NCI-H2107 treated with DMSO at 0.1 percent for 48 hours (cell line): ENCODE measurements at regions not wholly inside any gene's neighbourhood (a gene's known extent, or its start where the extent isn't known, plus 50 kb on each side); places are given as distances from the start of the nearest gene placed in this dataset.
"Not testable (repeated sequence)": the region's sequence is repeated elsewhere in the genome, so short reads cannot be mapped to it uniquely, and the experiment has no call there.

Source experiments
- DNase-seq: peaks from one replicate; lab custom pipeline; 2025; ENCODE audit not compliant: unreplicated experiment; lab: John Stamatoyannopoulos, UW

DNA sequence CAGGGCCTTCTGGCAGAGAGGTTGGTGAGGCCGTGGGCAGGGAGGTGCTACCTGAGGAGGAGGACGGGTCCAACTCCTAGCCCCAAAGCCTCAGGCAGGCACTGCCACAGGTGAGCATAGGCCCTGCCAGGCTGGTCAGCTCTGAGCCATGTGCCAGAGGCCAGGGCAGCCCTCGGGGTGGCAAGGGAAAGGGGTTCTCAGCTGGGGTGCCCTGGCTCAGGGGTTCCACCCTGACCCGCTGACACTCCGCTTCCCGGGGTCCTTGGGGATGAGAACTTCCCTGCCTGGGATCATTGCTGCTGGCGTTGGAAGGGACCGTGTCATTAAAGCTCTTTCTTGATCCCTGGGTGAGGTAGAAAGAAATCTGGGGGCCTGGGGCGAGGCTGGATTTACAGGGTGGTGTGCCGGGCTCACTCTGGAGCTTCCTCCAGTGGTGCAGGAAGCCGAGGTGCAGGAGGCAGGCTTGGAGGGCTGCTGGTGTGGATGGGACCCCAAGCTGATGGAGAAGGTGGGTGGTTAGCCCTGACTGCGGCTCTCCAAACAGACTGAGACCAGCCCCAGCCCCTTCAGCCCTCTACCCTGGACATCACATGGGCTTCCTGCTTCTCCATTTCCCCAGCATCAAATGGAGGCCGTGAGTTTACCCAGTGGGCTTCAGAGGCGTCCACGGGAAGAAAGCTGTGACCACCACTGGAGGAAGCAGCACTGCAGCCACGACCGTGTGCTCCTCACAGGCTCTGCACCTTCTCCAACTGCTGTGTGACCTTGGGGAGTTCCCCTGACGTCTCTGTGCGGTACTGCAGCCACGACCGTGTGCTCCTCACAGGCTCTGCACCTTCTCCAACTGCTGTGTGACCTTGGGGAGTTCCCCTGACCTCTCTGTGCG lies 295.2 kb downstream of the NDUFA10 start:
- DNase-seq, result no peak

- DNase-seq, result no peak
Measured at GRCh38 chr2:239729151-239729550, 296.0 kb downstream of the NDUFA10 start.

DNA sequence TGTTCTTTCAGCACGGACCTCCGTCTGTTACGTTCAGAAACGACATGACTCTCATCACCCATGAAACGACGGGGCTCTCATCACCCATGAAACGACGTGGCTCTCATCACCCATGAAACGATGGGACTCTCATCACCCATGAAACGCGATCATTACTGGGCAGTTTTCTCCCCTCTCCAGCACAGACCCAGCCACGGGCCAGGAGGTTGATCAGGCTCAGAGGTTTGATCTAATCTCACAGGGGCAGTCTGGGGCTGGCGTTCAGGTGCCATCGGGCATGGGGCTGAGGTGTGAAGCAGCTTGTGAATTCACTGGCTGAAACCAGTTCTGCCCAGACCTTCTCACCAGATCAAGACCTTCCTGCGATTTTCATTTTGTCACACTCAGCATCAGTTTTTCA lies 296.4 kb downstream of the NDUFA10 start:
- no peak for DNase-seq

DNA sequence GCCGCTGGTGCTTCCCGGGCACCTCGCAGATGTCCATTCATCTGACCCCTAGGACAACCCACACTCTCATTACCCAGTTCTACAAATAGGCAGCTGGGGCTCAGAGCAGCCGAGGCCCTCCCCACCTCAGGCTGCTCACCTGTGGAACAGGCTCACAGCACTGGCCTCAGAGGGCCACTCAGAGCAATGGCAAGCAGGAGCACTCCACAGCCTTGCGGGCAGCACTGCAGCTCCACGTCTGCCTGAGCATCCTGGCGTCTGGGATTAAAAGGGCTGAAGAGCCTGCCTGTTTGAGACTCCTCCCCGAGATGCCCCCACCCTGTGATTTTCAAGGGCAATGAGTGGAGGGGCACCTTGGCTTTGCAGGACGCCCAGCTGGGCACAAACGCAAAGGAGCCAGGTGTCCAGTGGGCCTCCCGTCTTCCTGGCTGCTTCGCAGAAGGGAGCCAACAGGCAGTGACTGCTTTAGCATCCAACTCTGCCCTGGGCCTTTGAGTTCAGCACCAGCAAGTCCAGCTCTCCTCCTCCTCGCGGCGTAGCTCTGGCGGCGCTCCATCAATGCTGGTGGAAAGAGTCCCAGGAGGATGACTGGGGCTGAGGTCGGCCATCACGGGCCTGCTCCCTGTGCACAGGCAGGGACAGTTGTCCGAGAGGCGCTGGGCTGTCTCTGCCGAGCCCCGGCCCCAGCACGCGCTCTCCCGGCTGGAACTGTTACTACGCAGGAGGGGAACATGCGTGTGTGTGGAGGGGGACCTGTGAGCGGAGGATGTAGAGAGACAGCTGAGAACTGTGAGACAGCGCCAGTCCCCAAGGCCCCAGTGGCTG lies 297.2 kb downstream of the NDUFA10 start:
- no peak for DNase-seq

- no peak for DNase-seq
Measured at GRCh38 chr2:239727182-239727775, 297.9 kb downstream of the NDUFA10 start.

DNA sequence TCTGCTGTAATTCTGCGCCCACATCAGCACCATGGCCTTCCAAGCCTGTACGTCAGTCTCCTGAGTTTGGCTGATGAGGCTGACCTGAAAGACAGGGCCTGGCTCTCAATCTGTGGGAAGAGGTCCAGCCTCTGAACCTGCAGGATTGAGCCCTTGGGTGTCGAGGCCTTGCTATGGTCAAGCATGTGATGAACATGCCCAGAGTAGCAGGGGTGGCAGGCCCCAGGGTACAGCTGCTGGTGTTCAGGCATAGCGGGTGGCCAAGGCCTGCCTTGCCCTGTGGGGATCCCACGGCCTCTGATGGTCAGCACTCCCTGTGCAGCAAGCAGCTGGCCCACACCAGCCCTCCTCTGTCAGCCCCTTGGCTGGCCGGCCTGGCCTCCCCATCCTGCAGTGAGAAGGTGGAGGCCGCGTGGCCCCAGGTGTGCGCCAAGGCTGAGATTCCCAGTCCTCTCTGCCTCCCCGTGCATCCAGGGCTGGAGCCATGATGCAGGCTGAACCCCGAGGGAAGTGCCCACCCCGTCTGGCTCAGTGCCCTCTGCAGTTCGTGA lies 298.4 kb downstream of the NDUFA10 start:
- DNase-seq, result no peak

GRCh38 chr2:239726091-239726591 lies 299.0 kb downstream of the NDUFA10 start:
- DNase-seq, result no peak

- no peak for DNase-seq
Measured at GRCh38 chr2:239725551-239725890, 299.6 kb downstream of the NDUFA10 start.

GRCh38 chr2:239724851-239725550 lies 300.1 kb downstream of the NDUFA10 start:
- no peak for DNase-seq

DNA sequence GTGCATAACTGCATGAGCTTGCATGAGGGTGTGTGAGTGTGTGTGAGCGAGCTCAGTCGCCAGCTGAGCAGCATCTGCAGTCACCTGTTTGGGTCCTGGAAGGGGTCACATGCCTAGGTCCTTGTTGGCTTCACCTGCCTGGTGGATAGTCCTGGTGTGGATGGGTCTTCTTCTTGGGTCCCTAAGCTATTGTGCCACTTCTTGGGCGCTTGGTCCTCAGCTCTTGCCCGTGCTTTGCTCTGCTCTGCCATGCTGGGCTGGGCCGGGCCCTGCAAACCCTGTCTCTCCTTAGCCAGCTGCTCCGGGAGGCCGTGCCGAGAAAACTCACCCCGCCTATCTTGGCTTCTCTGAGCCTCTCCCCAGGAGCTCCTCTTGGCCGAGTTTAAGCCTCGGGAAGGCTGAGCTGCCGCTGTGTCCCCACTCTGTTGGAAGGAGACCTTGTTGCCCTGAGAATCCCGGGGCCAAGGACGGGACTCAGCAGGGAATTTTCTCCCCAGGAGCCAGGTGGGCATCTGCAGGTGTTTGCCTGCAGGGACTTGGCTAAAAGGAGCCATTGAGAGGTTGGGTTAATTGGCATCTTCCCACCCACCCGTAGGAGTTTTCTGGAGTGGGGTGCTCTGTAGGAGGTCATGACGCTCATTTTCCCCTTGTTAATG lies 300.8 kb downstream of the NDUFA10 start:
- DNase-seq, result no peak

DNA sequence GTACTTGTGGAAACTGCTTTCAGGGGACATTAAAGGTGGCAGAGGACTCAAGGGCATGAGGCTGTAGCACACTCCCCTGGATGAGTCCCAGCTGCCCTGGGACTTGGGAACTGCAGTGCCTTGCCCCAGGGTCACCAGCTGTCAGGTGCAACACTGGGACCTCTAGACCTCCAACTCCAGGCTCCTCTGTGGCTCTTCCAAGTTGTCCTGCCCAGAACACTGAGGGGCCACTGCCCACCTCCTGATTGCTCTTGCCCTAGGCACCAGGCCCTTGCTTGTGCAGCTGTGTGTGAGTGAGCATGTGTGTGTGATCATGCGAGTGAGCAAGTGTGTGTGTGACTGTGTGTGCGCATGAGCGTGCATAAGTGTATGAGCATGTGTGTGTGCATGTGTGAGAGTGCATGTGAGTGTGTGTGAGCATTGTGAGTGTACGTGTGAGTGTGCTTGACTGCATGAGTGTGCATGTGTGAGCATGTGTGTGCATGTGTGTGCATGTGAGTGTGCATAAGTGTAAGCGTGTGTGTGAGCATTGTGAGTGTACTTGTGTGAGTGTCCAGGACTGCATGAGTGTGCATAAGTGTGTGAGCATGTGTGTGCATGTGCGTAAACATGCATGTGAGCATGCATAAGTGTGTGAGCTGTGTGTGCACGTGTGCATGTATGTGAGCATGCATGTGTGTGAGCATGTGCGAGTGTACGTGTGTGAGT lies 301.5 kb downstream of the NDUFA10 start:
- DNase-seq, result no peak

DNA sequence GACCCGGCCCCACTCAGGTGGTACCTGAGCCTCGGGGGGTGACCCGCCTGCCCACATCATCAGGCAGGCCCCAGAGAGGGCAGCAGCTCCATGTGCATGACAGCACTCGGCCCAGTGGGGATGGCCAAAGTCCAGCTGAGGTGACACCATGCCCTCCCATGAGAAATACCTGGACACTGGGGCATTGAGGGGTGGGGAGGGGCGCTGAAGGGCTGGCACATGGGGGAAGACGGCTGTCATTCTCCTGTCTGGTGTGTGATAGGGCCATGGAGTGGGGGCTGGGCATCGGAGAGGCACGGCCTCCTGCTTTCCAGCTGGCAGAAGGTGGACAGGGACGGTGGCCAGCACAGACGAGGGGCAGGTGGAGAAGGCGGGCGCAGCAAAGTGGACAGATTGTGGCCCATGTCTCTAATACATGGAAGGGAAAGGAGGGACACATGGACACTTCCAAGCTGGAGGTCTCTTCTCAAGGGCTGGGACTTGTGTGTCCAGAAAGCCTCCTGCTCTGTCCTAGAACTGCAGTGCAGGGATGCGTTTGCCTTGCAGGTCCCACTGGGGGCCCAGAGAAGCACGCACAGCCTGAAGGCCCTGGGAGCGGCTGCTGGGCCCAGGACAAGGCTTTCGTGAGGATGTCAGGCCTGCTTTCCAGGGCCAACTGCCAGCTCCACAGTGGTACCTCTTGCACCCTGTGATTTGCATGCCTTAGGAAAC lies 302.2 kb downstream of the NDUFA10 start:
- no peak for DNase-seq

- DNase-seq, result no peak
Measured at GRCh38 chr2:239721991-239722759, 303.0 kb downstream of the NDUFA10 start.

DNA sequence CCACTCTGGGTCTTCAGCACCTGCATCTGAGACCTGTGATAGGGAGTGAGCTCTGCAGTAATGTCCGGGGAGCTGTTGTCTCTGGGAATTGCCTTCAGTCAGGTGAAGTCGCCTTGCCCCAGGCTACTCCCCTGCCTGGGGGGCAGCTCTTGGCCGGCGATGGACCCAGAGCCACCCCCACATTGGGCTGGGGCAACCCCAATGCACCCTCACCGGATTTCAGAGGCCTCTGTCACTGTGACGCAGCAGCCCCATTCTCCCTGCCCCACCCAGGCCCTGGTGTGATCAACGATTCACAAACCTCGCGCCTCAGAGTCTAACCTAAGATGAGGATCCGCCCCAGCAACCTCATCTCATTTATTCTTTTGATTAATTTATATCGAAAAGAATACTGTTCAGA lies 303.6 kb downstream of the NDUFA10 start:
- no peak for DNase-seq

- no peak for DNase-seq
Measured at GRCh38 chr2:239720361-239721360, 304.5 kb downstream of the NDUFA10 start.

GRCh38 chr2:239719791-239720360 lies 305.3 kb downstream of the NDUFA10 start:
- DNase-seq, result no peak

GRCh38 chr2:239718991-239719390 lies 306.2 kb downstream of the NDUFA10 start:
- DNase-seq, result not testable (repeated sequence)
